ENCODE measurements at regions not wholly inside any gene's neighbourhood (a gene's known extent, or its start where the extent isn't known, plus 50 kb on each side); places are given as distances from the start of the nearest gene placed in this dataset.

DNA sequence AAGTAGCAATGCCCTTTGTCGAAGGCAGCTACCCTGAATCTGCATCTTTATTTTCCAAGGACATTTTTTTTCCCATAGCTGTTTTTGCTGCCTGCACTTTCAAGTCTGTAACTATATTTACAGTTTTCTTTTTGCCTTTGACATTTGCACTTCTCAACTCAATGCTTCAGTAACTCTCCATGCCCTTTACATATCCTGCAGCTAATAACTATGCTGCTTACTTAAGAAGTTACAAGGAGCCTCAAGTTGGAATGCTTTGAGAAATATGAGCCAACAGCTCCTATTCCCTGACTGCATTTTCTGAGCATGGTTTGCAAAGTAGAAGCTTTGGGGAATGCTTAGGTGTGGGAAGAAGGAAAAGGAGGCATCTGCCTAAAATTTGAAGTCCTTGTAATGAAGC lies 194.8 kb upstream of the TRPC7 start:
- TF ChIP-seq CREB1 (CRISPR knock-in tag; IDR thresholded peaks at IDR 0.05; ENCODE audit: low read depth), result no peak
- TF ChIP-seq CTCF (conservative IDR thresholded peaks at IDR 0.05; ENCODE audit: low read depth in 2 of 2), result no peak
- no peak for TF ChIP-seq EZH2phosphoT487 (IDR thresholded peaks at IDR 0.05; ENCODE audit: unreplicated experiment)
- TF ChIP-seq, protein P1, sequence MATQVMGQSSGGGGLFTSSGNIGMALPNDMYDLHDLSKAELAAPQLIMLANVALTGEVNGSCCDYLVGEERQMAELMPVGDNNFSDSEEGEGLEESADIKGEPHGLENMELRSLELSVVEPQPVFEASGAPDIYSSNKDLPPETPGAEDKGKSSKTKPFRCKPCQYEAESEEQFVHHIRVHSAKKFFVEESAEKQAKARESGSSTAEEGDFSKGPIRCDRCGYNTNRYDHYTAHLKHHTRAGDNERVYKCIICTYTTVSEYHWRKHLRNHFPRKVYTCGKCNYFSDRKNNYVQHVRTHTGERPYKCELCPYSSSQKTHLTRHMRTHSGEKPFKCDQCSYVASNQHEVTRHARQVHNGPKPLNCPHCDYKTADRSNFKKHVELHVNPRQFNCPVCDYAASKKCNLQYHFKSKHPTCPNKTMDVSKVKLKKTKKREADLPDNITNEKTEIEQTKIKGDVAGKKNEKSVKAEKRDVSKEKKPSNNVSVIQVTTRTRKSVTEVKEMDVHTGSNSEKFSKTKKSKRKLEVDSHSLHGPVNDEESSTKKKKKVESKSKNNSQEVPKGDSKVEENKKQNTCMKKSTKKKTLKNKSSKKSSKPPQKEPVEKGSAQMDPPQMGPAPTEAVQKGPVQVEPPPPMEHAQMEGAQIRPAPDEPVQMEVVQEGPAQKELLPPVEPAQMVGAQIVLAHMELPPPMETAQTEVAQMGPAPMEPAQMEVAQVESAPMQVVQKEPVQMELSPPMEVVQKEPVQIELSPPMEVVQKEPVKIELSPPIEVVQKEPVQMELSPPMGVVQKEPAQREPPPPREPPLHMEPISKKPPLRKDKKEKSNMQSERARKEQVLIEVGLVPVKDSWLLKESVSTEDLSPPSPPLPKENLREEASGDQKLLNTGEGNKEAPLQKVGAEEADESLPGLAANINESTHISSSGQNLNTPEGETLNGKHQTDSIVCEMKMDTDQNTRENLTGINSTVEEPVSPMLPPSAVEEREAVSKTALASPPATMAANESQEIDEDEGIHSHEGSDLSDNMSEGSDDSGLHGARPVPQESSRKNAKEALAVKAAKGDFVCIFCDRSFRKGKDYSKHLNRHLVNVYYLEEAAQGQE (IDR thresholded peaks at IDR 0.05; ENCODE audit: unreplicated experiment), result no peak
- no peak for TF ChIP-seq ZNF331 (CRISPR knock-in tag; IDR thresholded peaks at IDR 0.05; ENCODE audit: low read depth)
- no peak for TF ChIP-seq ZNF462 (CRISPR knock-in tag; IDR thresholded peaks at IDR 0.05)
- TF ChIP-seq NANOG (IDR thresholded peaks at IDR 0.05; ENCODE audit: borderline replicate concordance), result no peak
- no peak for TF ChIP-seq POLR2AphosphoS5 (IDR thresholded peaks at IDR 0.05; ENCODE audit: low read depth)
- TF ChIP-seq STAT1 (IDR thresholded peaks at IDR 0.05; ENCODE audit: unreplicated experiment), result no peak
- TF ChIP-seq JUNB (IDR thresholded peaks at IDR 0.05; ENCODE audit: unreplicated experiment), result no peak
- no peak for TF ChIP-seq ZNF114 (CRISPR knock-in tag; IDR thresholded peaks at IDR 0.05)
- no peak for TF ChIP-seq EZH2 (IDR thresholded peaks at IDR 0.05; ENCODE audit: low read depth, unreplicated experiment)
- TF ChIP-seq, protein P2, sequence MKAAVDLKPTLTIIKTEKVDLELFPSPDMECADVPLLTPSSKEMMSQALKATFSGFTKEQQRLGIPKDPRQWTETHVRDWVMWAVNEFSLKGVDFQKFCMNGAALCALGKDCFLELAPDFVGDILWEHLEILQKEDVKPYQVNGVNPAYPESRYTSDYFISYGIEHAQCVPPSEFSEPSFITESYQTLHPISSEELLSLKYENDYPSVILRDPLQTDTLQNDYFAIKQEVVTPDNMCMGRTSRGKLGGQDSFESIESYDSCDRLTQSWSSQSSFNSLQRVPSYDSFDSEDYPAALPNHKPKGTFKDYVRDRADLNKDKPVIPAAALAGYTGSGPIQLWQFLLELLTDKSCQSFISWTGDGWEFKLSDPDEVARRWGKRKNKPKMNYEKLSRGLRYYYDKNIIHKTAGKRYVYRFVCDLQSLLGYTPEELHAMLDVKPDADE (IDR thresholded peaks at IDR 0.05), result no peak
- no peak overlapping the region for H3K27ac Mint-ChIP-seq
- DNase-seq (ENCODE audit: low spot score) (no peak), ATAC-seq (no peak)
- no peaks in the 10 kb centered on the region for H3K79me2 ChIP-seq (replicated peaks; ENCODE audit: insufficient read depth)
- H4K20me1 ChIP-seq (replicated peaks; ENCODE audit: insufficient read depth), result no peaks in the 10 kb centered on the region
- no peak overlapping the region for H2AFZ ChIP-seq
- peak overlapping the region; percentile 46; the same call in 1 of the 2 replicates for H3K27ac ChIP-seq (ENCODE audit: low read depth)
- H3F3A ChIP-seq (replicated peaks; ENCODE audit: low read depth), result 0 out of 2 replicates have a peak, but pooled peaks cover 8% of the 10 kb centered on the region
- peaks cover 2% of the 10 kb centered on the region for H3K27me3 Mint-ChIP-seq (ENCODE audit: insufficient read depth, low read depth, poor library complexity)
- H3K4me1 ChIP-seq (ENCODE audit: insufficient read depth), result peaks cover 24% of the 10 kb centered on the region
- H3K36me3 ChIP-seq (ENCODE audit: insufficient read depth), result no peaks in the 10 kb centered on the region
- H3K9me2 ChIP-seq (ENCODE audit: insufficient read depth), result no peaks in the 10 kb centered on the region; the same call in 1 of the 2 replicates
- peaks cover 51% of the 10 kb centered on the region for H3K4me1 Mint-ChIP-seq
- H3K4me3 Mint-ChIP-seq, result no peak overlapping the region
- H3K4me3 ChIP-seq, result no peak overlapping the region
- peaks cover 18% of the 10 kb centered on the region for H3K9me3 Mint-ChIP-seq
- H3K36me3 Mint-ChIP-seq (ENCODE audit: low read depth), result peaks cover 30% of the 10 kb centered on the region
- H3K27me3 ChIP-seq (ENCODE audit: insufficient read depth), result no peaks in the 10 kb centered on the region
- 0 out of 2 replicates have a peak overlapping the region, but pooled peaks have one; percentile 14 for H3K4me2 ChIP-seq

All from GM23338 (cell line).